NCI-H460 (cell line): ENCODE measurements at regions not wholly inside any gene's neighbourhood (a gene's known extent, or its start where the extent isn't known, plus 50 kb on each side); places are given as distances from the start of the nearest gene placed in this dataset.
A peak's percentile ranks its signal among the peaks of the same experiment; 100 is the strongest.

Experiments used
- DNase-seq: peaks from one replicate; pipeline ENCODE4 v3.0.0-alpha.2; 2016; ENCODE audit warnings: low read depth; ENCODE audit errors: extremely low read depth

DNA sequence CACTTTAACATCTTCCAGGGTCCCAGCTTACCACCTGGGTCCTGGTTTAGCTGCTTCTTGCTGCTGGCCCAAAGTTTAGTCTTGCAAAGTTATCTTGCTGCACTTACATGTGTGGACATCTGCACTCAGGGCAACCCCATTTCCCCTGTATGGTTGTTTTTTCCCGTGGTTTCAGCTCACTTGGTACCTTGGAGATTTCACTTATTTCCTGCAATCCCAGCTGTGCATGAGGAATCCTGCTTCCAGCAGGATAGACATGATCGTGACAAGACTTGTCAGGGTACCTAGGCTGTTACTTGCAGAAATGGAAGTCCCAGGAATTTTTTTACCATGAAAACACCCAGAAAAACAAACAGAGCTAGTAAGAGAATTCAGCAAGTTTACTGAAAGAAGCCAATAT, 95.9 kb upstream of the LEP start:
- no peak for DNase-seq

- no peak for DNase-seq
These were observed 95.0 kb upstream of the LEP start for GRCh38 chr7:128146052-128146451.

DNA sequence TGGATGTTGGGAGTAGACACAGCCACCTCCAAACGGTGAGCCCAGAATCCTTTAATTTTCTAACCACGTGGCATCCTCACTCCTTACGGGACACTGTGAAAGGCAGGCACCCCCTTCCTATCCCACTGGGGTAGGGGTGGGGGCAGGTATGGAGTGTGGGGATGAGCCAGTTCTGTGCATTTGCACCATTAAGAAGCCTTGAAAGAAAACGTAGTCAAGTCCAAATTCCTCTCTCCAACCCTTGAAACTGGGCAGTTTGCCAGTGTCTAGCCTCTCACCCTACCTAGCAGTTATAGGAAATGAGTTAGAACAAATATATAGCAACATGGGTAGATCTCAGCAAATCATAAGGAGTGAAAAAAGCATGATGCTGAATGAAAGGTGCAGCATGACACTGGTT, 92.4 kb upstream of the LEP start:
- no peak for DNase-seq

DNA sequence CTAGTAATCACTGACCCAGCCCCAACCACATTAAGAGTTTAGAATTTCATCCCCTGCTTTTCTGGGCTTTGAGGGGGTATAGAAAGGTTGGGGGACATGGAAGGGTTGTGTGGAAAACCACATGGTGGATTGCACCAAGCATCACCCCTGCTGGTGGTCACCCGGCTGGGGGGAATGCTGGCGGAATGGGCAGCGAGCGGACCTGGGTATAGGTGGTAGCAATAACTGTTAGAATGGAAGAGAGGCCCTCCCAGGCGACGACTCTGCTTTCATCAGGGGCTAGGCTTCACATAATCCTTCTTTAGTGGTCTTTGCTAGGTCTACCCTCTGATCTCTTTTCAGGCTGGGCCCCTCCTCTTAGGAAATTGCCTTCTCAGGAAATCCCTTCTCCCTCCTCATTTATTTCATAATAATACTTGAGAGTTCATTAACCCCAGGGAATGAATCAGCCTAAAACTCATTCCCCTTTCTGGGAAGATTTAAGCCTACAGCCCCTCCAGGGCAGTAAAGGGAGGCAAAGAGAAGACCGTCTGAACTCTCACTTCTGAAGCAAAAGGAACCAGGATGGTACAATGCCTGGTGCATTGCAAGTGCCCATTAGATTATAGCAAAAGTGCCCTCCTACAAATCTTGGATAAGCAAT, 90.7 kb upstream of the LEP start:
- DNase-seq = no peak

DNA sequence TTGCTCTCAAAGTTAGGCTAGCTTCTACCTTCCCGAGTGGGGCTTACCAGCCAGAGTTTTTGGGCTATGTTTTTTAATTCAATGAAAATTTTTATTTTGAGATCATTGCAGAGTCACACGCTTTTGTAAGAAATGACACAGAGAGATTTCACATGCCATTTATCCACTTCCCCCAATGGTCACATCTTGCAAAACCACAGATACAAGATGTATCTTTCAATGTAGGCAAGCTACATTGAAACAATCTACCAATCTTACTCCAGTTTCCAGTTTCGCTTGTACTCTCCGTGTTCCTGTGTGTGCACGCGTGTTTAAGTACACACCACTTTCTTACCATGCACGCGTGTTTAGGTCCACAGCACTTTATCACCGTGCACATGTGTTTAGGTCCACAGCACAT, 89.4 kb upstream of the LEP start:
- no peak for DNase-seq

DNA sequence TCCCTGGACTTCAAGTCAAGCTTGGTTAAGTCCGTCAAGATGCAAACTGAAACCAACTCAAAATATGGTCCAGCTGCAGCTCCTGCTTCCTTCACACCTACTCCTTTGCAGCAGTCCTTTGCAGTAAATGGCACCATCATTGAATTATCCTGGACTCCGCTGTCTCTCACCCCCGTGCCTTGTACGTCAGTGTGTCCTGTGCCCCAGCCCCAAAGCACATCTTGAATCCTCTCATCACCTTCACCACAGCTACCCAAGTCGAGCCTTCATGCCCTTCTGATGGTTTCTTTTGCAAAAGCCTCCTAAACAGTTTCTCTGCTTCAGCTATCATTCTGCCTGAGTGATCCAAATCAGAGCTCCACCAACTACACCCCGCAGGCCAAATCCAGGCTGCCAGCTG, 88.4 kb upstream of the LEP start:
- DNase-seq = no peak

DNA sequence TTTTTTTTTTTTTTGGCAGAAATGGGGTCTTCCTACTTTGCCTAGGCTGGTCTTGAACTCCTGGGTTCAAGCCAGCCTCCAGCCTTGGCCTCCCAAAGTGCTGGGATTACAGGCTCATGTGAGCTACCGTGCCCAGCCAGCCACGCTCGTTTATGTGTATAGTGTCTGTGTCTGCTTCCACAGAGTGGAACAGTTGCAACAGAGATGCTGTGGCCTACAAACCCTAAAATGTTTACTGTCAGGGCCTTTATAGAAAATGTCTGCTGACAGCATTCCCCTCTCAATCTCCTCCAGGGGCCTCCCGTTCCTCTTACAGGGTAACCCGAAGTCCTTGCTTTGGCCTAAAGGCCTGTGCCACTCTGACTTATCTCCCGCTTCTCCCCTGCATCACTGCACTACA, 87.6 kb upstream of the LEP start:
- DNase-seq = no peak

DNA sequence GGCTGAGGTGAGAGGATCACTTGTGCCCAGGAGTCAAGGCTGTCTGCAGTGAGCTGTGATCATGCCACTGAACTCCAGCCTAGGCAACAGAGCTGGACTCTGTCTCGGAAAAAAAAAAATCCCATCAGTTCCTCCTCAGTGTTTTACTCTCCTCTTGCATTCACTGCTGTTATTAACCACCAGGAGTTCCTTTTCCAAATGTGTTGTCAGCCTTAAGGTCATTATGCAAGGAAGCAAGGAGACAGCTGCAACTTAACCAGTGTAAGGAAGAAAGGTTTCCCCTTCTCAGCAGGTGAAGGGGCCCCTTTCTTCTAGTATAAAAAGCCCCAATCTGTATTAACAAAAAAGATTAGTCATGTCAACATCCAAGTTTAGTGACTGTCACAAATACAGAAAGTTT, 86.6 kb upstream of the LEP start:
- DNase-seq = no peak

- DNase-seq = no peak
These were observed 85.9 kb upstream of the LEP start for GRCh38 chr7:128155100-128155740.

- no peak for DNase-seq
These were observed 83.2 kb upstream of the LEP start for GRCh38 chr7:128157906-128158305.

DNA sequence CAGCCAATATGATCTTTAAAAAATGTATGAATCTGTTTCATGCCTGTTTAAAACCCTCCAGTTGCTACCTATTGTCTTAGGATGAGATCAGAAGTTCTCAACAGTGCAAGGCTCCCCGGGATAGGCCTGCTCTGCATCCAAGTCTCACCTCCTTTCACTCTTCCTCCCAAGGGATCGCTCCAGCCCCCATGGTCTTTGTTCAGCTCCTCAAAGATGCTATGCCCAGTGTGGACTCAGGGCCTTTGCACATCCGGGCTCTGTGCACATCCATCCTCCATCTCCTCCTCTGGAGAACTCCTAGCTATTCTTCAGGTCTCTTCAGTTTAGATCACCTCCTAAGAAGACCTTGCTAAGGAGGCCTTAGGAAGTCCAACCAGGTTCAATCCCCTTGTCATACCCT, 82.7 kb upstream of the LEP start:
- DNase-seq = no peak

- no peak for DNase-seq
These were observed 80.8 kb upstream of the LEP start for GRCh38 chr7:128160296-128160695.

DNA sequence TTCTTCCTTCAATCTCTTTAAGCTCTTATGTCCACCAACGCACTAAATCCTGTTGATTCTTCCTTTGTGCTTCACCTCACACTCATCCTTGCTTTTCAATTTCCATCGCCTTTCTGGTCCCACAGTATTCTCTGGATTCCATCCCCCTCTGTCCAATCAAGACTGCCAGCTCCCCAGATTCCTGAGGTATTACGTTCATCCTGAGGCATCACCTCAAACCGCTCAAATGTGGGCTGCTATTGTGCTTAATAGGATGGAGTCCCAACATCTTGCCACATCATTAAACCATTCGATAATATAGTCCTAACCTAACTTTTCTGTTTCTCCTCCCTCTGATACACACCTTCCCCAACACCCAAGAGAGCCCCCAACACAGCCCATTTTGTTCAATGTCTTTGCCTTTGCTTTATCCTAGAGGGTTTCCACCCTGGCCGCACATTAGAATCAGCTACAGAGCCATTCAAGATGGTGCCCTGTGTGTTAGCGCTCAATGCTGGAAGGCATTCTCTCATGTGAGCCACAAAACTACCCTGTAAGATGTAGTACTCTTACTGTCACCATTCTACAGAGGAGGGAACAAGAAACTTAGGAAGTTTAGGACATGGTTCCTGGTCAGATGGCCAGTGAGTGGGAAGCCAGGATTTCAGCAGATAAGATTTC, 79.5 kb upstream of the LEP start:
- DNase-seq = no peak

- no peak for DNase-seq
These were observed 78.4 kb upstream of the LEP start for GRCh38 chr7:128162666-128163065.

DNA sequence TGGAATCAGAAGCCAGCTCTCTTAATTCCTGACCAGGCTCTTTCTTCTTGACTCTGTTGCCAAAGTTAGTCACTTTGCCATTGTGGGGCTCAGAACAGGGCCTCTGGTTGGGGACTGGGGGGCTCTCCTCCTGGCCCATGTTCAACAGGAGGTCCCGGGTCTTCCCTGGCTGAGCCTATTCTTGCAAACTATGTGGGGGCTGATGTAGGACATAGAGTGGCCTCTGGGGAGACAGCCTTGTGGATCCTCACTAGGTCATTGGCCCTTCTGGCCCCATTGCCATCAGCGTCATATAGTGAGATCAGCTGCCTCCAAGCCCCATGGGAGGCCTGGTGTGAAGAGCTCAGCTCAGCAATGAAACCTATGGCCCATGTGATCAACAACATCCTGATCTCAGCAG, 77.6 kb upstream of the LEP start:
- DNase-seq = no peak

DNA sequence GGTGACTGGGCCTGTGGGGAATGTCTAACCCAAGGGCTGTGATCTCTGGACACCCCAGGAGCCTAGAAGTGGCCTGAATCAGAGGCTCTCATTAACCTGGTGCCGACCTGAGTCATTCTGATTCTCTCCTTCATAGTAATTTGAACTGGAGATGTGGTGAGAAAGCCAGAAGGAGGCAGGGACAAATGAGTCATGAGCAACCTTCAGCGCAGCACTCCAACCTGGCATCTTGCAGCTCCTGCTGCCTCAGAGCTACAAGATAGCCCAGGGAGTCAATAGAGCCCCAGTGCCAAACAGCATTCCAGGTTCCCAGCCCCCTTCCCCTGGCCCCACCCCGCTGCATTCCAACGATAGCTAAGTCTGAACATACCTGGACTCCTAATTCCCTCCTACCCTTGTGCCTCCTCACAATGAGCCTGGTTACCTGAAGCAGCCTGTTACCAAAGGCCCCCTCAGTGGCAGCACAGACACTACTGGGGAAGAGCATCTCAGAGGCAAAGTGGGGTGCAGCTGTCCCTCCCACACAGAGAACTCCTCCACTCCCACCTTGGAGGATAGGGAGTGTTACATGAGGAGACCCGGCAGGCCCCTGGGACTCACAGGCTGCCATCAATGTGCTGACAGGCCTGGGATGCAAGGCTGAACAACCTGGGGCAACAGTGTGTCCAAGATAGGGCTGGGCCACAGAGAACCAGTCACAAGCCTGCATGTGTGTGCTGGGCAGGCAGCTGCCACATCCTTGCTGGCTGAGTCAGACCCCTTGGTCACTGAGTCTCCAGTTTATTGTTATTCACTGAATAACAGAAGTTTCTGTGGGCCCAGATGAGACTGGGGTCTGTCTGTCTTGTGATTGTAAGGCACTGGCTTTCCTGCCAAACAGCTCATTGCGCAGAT, 76.8 kb upstream of the LEP start:
- no peak for DNase-seq

DNA sequence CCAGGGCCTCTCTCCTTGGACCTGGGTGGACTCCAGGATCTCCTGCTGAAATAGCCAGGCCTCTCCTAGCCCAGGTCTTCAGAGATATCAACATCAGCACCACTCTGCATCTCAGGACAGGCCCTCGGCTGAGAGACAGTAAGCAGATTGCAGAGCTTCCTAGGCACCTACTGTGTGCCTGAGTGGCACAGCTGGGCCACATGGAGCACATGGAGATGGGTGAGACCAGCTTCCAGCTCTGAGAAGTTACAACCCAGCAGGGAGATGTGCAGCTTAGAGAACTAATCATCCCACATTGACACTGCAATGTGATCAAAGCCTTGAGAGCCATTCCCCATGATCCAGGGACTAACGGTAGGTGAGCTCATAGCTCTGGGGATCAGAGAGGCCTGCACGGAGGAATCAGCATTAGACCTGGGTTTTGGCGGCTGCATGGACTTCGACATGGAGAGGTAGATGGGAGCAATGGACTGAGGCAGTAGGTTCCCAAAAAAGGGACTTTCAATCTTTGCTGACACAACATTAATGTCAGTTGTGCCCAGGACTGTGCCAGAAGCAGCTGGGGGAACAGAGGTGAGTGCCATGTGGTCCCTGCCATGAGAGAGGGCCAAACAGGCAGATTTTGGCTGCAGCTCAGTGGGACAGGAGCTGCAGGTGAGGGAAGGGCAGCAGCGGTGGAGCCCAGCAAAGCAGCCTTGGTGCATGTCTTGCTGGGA, 76.0 kb upstream of the LEP start:
- no peak for DNase-seq

DNA sequence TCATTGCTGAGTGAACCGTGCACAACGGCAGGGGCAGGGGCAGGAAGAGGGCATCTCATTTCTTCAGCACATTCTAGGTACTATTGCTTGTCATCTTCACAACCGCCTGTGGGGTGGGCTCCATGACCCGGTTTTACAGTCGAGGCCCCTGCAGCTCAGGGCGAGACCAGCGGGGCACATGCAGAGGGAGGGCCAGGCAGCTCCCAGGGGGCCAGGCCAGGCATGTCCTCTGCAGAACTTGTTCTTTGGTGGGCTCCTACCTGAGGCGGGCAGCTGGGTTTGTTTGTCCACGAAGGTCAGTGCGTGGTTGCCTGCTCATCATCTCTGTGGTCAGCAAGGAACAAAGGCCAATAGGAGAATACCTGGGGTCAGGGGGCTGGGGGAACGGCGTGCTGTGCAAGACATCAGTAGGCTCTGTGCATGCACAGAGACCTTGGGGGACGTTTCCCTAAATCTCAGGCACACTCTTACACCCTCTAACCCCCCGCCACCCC, 75.1 kb upstream of the LEP start:
- no peak for DNase-seq

GRCh38 chr7:128166603-128167041, 74.5 kb upstream of the LEP start:
- DNase-seq = no peak

DNA sequence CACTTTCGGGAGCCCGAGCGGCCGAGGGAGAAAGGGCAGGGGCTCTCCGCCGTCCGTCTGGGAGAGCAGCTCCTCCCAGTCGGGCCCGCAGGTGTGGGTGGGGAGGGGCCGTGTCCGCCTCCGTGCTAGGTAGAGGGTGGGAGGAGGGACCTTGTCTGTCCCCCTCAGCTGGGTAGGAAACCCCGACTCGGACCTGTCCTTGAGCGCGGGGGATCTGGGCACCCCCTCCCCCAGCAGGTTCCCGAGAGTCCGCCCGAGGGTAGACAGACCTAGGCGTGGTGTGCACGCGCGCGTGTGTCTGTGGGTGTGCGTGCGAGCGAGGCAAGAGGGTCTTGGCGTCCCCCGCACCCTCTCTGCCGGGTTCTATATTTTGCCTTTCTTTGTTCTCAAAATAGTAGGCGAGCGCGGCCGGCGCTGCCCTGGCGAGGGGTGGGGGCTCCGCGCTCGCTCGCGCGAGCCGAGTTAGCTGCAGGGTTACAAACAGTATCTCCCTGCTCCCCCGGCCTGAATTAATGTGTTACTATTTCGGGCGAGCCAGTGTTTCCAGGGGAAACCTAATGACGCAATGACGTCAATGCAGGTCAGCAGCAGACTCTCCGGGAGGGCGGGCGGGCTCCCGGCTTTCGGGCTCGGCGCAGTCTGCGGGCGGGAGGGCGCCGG, 73.9 kb upstream of the LEP start:
- DNase-seq = peak; percentile 22
